HG03025 (cell line): ENCODE measurements at regions not wholly inside any gene's neighbourhood (a gene's known extent, or its start where the extent isn't known, plus 50 kb on each side); places are given as distances from the start of the nearest gene placed in this dataset.

Experiments used
- ATAC-seq: cut with Tn5 transposase; IDR thresholded peaks from one replicate; pipeline ENCODE4 v1.9.1; 2021; ENCODE audit warnings: mild to moderate bottlenecking, moderate library complexity; ENCODE audit not compliant: unreplicated experiment, low FRiP score

DNA sequence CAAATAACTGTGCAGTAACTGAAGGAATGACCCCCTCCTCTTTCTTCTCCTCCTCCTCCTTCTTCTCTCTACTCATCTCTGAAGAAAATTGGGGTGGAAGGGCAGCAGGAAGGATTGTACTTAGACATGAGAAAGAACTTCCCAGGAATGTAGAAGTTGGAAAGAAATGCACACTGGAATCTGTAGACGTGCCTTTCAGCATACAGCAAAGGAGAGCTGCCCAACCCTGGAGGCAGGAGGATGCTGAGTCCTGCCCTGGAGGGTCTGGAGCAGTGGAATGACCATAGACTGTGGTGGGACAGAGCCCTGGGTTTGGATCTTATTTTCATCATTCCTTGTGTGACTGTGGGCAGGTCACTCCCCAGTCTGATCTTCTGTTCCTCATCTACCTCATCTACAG lies 80.1 kb downstream of the PJA1 start:
- no peak for ATAC-seq

DNA sequence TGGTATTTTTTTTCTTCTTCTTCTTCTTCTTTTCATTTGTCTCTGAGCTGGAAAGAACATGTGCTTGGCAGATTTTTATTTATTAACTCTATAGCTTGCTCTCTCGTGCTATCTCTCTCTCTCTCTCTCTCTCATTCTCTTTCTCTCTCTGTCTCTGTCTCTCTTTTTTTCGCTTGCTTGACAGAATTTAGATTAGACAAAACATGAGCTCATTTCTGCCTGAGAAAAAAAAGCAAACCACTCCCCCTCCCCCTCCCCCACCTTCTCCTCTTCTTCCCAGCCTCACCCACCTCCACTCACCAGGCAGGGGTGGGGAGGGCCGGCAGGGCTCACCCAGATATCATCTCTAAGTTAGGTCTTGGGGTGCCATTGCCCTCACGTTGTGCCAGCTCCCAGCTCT lies 81.5 kb downstream of the PJA1 start:
- ATAC-seq: no peak

DNA sequence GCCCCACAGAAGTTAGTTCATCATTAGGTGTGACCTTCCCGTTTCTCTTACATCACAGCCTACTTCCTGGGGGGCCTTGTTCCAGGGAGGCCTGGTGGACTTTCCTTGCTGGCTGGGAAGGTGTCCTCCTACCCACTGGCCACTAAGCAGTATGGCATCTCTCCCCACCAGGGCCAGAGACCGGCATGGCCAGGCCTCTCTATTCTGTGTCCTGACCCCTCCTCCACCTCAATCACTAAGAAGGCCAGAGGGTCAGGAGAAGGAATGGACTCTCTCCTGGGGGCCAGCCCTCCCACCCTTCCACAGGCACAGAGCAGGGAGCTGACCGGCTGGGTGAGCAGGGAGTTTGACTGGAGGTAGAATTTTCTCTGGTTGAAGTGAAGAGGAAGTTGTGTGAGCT lies 81.9 kb downstream of the PJA1 start:
- no peak for ATAC-seq

DNA sequence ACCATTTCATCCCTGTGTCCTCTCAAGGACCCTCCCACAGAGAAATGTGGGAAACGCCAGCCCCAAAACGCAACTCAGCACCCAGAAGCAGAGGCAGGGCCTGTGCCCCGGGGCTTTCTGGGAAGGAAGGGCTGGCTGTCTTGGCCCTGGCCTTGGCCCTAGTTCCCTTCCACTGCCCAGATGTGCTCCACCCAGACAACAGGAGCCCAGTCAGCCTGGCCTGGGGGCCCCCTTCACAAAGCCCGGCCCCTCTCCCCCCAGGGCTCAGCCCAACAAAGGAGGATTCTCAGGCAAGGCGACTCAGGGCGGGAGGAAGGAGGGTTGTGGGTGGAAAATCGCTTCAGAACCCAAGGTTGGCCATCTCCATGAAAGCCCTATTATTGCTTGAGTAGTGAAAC lies 82.5 kb downstream of the PJA1 start:
- no peak for ATAC-seq

DNA sequence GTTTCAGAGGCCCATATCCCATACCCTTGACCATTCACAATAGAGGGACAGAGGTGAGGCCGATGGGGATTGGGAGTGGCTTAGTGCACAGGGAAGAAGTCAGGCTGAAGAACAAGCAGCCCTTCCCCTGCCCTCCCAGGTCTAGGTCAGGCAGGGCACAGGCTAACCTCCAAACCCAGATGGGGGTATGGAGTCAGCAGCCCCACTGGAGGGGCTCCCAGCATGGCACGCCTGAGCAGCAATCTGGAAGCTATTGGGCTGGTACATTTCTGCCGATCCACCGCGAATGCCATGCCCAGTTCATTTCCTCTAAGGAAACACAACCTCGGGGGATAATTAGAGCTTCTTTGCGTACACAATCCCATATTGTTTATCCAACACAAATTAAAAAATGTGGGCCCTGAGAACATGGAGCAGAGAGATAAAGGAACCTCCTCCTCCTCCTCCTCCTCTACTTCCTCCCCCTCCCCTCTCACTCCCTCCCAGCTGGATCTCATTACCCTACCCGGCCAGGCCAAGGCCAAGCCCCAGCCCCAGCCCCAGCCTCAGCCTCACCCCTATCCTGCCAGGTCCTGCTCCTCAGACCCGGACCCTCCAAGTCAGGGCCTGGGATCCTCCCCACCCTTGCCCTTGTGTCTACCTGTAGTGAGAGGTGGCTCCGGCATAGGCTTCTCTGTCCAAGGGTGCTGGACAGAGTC lies 83.0 kb downstream of the PJA1 start:
- no peak for ATAC-seq

DNA sequence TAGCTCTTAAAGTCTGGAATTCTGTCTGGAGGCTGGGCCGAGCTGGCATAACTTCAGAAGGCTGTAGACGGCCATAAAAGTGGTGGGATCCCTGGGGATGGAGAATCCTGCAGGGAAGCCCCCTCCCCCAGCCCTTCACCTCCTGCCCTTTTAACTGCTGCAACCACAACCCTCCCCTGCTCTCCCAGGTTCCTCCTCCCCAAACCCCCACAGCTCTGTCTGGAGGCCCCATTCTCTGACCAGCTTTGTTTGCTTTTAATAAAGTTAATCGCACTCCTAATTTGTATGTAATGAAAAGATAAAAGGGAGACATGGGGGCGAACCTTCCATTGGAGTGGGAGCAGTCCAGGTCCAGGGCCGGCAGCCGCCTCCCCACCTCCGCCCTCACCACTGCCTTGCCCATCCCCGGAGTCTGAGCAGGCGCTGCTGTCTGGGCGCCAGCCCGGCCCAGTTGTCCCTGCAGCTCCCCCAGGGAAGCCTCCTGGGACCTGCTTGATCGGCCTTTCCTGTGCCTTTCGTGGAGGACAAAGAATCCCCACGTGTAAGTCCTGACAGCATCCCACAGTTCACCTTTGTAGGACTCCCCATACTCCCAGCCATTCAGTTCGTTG lies 84.3 kb downstream of the PJA1 start:
- ATAC-seq: no peak

DNA sequence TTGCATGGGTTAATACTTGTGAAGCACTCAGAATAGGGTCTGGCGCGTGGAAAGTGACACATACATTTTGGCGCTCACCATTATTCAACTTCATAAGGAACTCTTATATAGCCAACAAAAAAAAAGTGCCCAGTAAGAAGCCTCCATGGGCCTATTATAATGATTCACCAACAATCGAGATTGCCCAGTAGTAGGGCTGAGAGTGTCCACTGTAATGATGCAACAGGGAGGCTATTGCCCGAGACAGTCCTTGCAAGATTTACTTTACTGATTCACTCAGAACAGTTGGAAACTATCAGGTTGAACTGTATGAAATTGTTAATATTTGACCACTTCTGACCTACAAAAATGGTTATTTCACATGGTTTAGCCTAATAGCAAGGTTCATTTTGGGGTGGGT lies 86.0 kb downstream of the PJA1 start:
- ATAC-seq: no peak

DNA sequence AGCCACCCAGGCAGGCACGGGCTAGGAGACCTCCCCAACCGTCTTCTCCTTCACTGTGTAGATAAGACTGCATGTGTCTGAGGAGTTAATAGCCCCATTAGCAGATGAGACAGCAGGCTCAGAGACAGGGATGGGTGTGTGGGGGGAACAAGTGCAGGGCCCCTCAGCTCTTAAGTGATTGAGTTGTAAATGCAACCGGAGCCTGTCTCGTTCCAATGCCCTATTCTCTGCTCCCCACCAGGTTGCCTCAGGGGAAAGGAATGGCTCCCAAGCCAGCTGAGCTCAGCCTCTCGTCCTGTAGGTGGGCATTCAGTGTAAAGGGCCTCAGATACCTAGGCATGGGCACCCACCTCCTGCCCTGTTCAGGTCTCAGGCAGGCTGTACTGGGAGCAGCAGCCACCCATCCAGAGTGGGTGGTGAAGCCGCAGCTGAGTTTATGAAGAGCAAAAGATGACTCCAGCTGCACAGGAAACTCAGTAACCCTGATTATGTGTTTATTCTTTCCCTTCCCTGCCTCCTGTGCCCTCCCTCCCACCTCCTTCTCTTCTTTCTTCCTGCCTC lies 87.3 kb downstream of the PJA1 start:
- ATAC-seq: no peak

DNA sequence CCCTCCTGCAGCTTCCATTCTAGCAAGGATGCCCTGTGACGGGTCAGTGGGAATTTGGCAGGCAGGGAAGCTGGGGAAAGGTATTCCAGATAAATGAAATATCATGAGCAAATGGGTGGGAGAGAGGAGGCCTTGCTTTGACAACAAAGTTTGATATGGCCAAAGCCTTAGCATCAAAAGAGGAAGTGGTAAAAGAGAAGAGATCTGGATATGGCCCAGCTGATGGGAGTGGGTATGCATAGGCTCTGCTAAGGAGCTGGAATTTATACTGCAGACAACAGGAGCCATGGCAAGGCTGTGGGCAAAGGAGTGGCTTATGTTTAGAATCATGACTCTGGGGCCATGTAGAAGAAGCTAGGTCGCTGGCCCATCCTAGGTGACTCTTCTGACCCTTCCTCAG lies 89.2 kb downstream of the PJA1 start:
- ATAC-seq: no peak

DNA sequence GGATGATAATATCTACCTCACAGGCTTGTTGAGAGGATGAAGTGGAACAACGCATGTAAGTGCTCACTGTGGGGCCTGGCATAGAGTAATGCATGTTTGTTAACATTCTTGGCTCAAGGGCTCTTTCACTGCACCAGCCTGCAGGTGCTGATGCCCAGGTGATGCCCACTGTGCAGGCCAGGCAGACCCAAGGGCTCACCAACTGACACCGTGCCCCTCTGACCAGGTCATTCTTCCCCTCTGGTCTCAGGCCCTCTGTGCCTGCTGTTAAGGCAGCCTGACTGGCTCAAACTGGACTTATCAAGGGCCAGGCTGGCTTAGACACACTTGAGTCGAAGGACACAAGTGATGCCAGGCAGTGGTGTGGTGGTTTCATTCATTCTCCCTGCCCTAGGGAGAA lies 90.5 kb downstream of the PJA1 start:
- no peak for ATAC-seq

DNA sequence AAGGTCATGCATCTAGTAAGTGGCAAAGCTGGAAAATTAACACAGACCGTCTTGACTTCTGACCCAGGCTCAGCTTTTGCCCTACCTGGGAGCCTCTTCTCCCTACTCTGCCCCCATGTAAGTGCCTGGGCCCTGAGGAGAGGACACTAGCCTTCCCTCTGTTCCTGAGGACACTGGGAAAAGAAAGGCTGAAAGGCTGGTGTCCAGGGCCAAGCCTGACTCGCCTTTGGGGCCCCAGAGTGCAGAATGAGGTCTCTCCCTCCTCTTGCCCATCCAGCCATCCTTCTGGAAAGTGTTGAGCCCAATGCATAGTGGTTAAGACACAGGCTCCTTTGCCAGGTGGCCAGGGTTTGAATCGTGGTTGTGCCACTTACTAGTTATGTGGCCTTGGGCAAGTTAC lies 91.5 kb downstream of the PJA1 start:
- ATAC-seq: no peak

DNA sequence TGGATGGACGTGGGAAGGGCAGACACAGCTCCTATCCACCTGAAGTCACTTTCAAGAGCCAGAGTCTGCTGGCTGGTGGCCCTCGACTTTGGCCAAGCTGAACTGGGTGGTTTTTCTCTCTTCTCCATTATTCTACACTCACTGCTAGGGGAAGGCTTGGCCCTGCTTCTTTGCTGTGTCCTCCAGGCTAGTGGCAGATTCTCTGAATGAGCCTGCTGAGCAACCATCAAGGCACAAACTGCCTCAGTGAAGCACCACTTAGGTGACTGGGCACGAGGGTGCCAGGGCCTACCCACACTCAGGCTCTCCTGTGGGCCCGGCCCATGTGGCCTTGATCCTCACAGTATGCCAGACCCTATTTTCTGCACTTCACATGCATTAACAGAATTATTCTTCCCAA lies 92.0 kb downstream of the PJA1 start:
- ATAC-seq: no peak

DNA sequence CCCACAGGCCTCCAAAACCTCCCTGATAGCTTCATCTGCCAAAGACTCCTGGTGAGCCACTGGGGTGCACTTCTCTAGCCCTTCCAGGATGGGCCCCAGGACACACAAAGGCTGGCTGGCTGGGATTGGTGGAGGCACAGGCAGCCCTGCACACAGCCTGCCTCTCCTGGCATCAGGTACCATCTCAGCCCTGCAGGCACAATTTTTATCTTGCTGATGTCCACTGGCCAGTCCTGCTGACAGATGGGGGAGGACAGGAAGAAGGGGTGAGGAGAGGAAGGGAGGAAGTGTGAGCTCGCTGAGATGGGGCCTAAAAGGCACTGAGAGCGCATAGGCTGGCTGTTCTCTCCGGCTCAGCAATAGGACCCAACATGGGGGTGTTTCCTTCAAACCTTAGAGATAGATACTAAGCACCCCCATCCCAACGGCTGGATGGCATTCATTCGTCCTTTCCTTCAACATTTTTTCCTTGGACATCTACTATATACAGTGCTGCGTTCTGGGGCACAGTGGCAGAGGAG lies 92.7 kb downstream of the PJA1 start:
- no peak for ATAC-seq

DNA sequence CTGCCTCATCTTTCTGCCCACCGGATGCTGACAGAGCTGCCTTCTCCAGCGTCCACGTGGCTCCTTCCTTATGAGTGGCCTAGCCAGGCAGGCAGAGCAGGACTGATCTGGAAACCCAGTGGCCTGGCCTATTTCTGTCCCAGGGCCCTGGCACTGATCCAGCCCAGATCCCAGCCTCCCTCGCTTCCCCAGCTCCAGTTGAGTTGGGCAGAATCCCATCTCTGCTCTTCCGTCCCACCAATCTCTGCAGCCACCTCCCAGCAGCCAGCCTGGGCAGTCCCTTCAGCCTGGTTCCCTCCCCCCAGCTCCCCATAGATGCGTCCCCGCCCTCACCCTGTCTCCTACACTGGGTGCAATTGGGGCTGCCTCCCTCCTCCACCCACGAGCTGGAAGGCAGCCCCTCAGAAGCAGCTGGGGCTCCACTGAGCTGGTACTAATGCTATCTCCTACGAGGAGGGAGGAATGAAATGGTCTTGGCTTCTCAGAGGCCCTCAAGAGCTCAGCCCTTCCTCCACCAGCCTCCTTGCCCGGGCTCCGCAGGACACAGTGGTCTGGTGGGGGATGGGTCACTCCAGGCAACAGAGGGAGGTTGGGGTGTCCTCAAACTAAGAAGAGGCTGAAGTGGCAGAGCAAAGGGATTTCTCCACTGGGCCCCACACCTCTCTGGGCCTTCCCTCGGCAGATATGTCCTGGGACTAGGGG lies 94.2 kb downstream of the PJA1 start:
- ATAC-seq: no peak

DNA sequence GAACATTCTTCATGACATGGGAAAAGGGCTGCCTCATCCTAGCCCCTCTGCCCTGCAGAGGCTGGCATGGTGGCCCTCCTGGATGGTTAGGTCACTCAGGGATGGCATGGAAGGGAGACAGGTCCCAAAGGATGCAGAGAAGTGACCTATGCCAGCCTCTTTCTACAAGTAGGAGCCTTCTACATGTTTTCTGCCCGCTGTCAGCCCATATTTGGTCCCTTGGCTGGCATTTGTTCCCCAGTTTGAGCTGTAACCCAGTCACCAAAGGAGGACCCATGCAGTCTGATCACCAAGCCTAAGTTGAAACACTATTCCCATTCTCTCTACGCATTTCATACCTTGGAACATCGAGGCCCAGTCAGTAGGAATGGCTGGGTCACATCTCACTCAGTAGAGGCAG lies 95.4 kb downstream of the PJA1 start:
- no peak for ATAC-seq

DNA sequence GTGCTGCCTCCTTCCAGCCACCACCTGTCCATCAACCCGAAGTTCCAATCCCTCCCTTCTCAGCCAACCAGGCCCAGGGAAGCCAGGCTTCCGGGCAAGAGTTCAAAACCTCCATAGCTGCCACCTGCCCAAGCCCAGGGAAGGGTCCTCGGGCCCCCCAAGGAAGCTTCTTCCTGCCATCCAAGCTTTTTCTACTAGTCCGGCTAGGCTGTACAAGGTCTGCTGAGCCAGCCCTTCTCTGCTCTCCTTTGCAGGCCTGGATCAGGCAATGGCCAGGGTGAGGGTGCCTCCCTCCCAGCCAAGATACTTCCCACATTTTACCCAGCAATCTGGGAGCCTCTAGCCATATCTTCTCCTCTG lies 96.2 kb downstream of the PJA1 start:
- ATAC-seq: no peak

DNA sequence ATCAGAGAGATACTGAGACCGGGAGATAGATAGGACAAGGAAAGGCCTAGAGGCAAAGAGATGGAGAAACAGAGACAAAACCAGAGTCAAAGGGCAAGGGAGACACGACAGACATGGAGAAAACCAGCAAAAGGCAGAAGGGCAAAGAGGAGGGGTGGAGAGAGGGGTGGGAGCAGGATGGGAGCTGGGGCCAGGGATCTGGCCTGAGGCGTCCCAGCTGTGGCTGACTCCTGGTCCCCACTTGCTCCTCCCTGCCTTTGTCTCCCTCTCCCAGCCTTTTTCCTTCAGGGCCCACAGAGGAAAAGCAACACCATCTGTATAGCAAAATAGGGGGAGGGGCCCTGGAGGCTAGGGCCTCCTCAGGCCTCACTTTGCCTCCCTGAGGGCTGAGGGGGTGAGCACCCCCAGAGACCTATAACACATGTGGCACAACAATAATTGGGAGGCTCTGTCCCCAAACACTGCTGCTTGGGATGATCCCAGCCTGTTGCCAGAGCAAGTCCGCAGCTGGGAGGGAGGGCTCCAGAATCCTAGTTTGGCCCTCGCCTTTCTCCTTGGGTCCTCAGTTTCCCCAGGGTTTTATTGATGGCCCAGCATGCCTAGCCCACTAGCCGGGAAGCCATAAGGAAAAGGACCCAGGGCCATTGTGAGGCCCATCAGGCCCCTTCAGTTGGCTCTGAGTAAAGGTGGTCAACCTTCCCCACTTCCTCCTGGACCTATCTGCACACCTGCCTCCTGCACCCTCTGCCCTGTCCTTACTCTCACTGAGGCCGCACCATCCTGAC lies 96.8 kb downstream of the PJA1 start:
- ATAC-seq: no peak

DNA sequence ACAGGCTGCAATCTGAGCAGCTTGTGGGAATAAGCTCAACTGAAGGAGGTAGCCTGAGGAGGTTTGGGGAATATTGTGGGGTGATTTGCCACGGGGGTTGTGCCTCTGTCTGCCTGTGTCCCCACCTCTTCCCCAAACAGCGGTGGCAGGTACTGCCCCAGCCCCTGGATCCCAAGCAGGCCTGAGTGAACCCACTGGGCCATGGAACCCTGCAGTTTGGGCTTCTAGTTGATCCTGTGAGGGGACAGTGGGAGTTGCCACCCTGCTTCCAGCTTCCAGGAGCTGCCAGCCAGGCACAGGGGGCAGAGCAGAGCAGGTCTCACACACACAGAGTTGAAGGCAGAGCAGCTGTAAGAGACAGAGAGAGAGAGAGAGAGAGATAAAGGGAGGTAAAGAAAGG lies 97.4 kb downstream of the PJA1 start:
- ATAC-seq: no peak

DNA sequence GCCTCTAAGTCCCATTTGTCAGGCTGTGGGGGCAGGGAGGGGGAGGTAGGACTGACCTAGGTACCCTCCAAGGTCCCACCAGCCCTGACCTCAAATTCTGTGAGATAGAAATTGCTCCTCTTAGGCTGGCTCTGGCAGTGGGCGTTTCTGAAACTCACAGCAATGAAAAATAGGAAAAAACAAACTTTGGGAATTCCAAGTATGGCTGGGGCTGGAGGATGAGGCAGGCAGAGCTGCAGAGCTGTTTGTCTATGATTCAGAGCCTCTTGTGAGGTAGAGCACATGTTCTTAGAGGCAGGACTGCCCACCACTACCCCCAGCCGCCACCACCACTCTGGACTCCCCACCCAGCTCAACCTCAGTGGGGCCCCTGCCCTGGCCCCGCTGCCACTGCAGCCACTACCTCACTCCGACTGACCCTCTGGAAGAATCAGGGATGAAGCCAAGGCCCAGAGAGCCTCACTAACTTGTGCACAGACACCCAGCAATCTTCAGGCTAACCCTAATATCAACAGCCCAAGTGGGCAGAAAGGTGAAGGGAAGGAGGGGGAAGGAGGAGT lies 98.2 kb downstream of the PJA1 start:
- ATAC-seq: no peak

DNA sequence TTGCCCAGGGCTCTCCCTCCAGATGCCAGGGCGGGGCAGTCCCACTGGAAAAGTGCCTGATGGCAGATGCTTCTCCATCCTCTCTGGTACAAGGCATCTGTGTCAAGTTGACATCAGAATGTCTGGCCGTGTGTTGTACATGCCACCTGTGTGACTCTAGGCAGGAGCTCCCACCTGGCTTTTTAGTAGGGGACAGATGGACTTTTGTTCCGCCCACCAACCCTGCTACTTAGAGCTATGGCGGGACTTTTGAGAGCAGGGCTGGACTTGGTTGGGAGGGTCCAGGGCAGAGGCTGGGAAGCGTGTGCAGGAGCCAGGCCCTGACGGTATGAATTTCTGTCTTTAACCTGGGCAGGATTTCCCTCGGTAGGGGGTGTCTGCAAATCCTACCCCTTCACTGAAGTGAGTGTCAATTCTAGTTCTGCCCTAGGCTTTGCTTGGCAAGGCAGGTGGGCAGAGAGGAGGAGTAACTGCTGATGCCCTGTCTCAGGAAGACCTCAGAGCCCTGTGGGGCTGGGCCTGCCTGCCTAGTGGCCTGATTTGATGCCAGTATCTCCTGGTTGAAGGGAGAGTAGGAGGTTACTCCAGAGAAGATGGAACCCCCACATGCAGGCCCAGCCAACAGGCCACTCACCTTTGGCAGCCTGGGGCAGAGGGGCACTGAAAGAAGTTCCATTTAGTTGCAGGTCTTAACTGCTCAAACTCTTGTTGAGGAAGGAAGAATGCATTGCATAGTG lies 99.1 kb downstream of the PJA1 start:
- ATAC-seq: no peak
